Sigmoid colon (tissue), 3 donors: ENCODE measurements at regions not wholly inside any gene's neighbourhood (a gene's known extent, or its start where the extent isn't known, plus 50 kb on each side); places are given as distances from the start of the nearest gene placed in this dataset.
"Not testable (repeated sequence)": the region's sequence is repeated elsewhere in the genome, so short reads cannot be mapped to it uniquely, and the experiment has no call there.

Source experiments
- CTCF ChIP-seq, 4 experiments: fragments of 450-650 bp in 3 of 4; fragments of 200-600 bp in 1 of 4; IDR thresholded peaks; one replicate each; pipeline ENCODE4 v1.5.1; 2016 to 2019; ENCODE audit warnings: antibody characterized with exemption in 4 of 4, mild to moderate bottlenecking in 3 of 4, moderate library complexity in 2 of 4
- POLR2A ChIP-seq, 2 donors: fragments of 450-650 bp; IDR thresholded peaks; one replicate each; pipeline ENCODE4 v1.6.1; 2016; ENCODE audit warnings: antibody characterized with exemption in 2 of 2, mild to moderate bottlenecking in 2 of 2, moderate library complexity in 2 of 2

GRCh38 chr20:48493331-48493730, 334.5 kb downstream of the PREX1 start:
- not testable (repeated sequence) for TF ChIP-seq CTCF, POLR2A (IDR thresholded peaks at IDR 0.05)
